ENCODE measurements at regions not wholly inside any gene's neighbourhood (a gene's known extent, or its start where the extent isn't known, plus 50 kb on each side); places are given as distances from the start of the nearest gene placed in this dataset.

GRCh38 chr5:96023518-96023917 is 61.9 kb upstream of the ELL2 start:
- no peak for TF ChIP-seq SUZ12 (IDR thresholded peaks at IDR 0.05; ENCODE audit: extremely low read depth, insufficient read depth, insufficient read length)
- no peak for TF ChIP-seq YY1 (IDR thresholded peaks at IDR 0.05; ENCODE audit: insufficient read depth, insufficient read length)
- no peak for TF ChIP-seq ZNF274 (IDR thresholded peaks at IDR 0.05; ENCODE audit: low read depth, low read length)
- DNase-seq (ENCODE audit: low read depth, low spot score): no peak
- Histone ChIP-seq H3K4me3 (ENCODE audit: insufficient read length, low read depth) (no peak overlapping the region), H3K9ac (ENCODE audit: insufficient read length, low read depth) (no peak overlapping the region), H3K9me3 (ENCODE audit: insufficient read depth, low read length) (no peaks in the 10 kb centered on the region), H3K4me1 (ENCODE audit: insufficient read depth, insufficient read length) (no peaks in the 10 kb centered on the region), H3K27me3 (ENCODE audit: insufficient read depth, insufficient read length) (no peaks in the 10 kb centered on the region), H3K36me3 (ENCODE audit: insufficient read depth, insufficient read length, low read length) (no peaks in the 10 kb centered on the region)

GRCh38 chr5:96022971-96023370 is 61.3 kb upstream of the ELL2 start:
- no peak overlapping the region for H3K4me3 ChIP-seq (ENCODE audit: insufficient read length, low read depth)

GRCh38 chr5:96017951-96018350 is 56.3 kb upstream of the ELL2 start:
- TF ChIP-seq SUZ12 (IDR thresholded peaks at IDR 0.05; ENCODE audit: extremely low read depth, insufficient read depth, insufficient read length) (no peak), YY1 (IDR thresholded peaks at IDR 0.05; ENCODE audit: insufficient read depth, insufficient read length) (no peak), ZNF274 (IDR thresholded peaks at IDR 0.05; ENCODE audit: low read depth, low read length) (no peak)
- Histone ChIP-seq H3K27me3 (ENCODE audit: insufficient read depth, insufficient read length) (no peaks in the 10 kb centered on the region), H3K9me3 (ENCODE audit: insufficient read depth, low read length) (no peaks in the 10 kb centered on the region), H3K4me3 (ENCODE audit: insufficient read length, low read depth) (no peak overlapping the region), H3K9ac (ENCODE audit: insufficient read length, low read depth) (no peak overlapping the region), H3K4me1 (ENCODE audit: insufficient read depth, insufficient read length) (no peaks in the 10 kb centered on the region), H3K36me3 (ENCODE audit: insufficient read depth, insufficient read length, low read length) (no peaks in the 10 kb centered on the region)
- DNase-seq (ENCODE audit: low read depth, low spot score): no peak

More at GRCh38 chr5:96022971-96023370, 61.3 kb upstream of the ELL2 start:
- H3K9me3 ChIP-seq (ENCODE audit: insufficient read depth, low read length): no peaks in the 10 kb centered on the region
- H3K9ac ChIP-seq (ENCODE audit: insufficient read length, low read depth): no peak overlapping the region
- no peak for DNase-seq (ENCODE audit: low read depth, low spot score)
- no peaks in the 10 kb centered on the region for H3K4me1 ChIP-seq (ENCODE audit: insufficient read depth, insufficient read length)
- no peaks in the 10 kb centered on the region for H3K36me3 ChIP-seq (ENCODE audit: insufficient read depth, insufficient read length, low read length)
- H3K27me3 ChIP-seq (ENCODE audit: insufficient read depth, insufficient read length): no peaks in the 10 kb centered on the region
- no peak for TF ChIP-seq ZNF274 (IDR thresholded peaks at IDR 0.05; ENCODE audit: low read depth, low read length)
- no peak for TF ChIP-seq YY1 (IDR thresholded peaks at IDR 0.05; ENCODE audit: insufficient read depth, insufficient read length)
- TF ChIP-seq SUZ12 (IDR thresholded peaks at IDR 0.05; ENCODE audit: extremely low read depth, insufficient read depth, insufficient read length): no peak

GRCh38 chr5:96016216-96016615 is 54.6 kb upstream of the ELL2 start:
- Histone ChIP-seq H3K36me3 (ENCODE audit: insufficient read depth, insufficient read length, low read length) (no peaks in the 10 kb centered on the region), H3K4me3 (ENCODE audit: insufficient read length, low read depth) (no peak overlapping the region), H3K4me1 (ENCODE audit: insufficient read depth, insufficient read length) (no peaks in the 10 kb centered on the region), H3K9me3 (ENCODE audit: insufficient read depth, low read length) (no peaks in the 10 kb centered on the region), H3K27me3 (ENCODE audit: insufficient read depth, insufficient read length) (no peaks in the 10 kb centered on the region), H3K9ac (ENCODE audit: insufficient read length, low read depth) (no peak overlapping the region)
- DNase-seq (ENCODE audit: low read depth, low spot score): no peak
- TF ChIP-seq ZNF274 (IDR thresholded peaks at IDR 0.05; ENCODE audit: low read depth, low read length) (no peak), YY1 (IDR thresholded peaks at IDR 0.05; ENCODE audit: insufficient read depth, insufficient read length) (no peak), SUZ12 (IDR thresholded peaks at IDR 0.05; ENCODE audit: extremely low read depth, insufficient read depth, insufficient read length) (no peak)

- no peak overlapping the region for H3K9ac ChIP-seq (ENCODE audit: insufficient read length, low read depth)
- H3K27me3 ChIP-seq (ENCODE audit: insufficient read depth, insufficient read length): no peaks in the 10 kb centered on the region
- no peak for DNase-seq (ENCODE audit: low read depth, low spot score)
- no peak overlapping the region for H3K4me3 ChIP-seq (ENCODE audit: insufficient read length, low read depth)
- TF ChIP-seq YY1 (IDR thresholded peaks at IDR 0.05; ENCODE audit: insufficient read depth, insufficient read length) (no peak), ZNF274 (IDR thresholded peaks at IDR 0.05; ENCODE audit: low read depth, low read length) (no peak), SUZ12 (IDR thresholded peaks at IDR 0.05; ENCODE audit: extremely low read depth, insufficient read depth, insufficient read length) (no peak)
- no peaks in the 10 kb centered on the region for H3K9me3 ChIP-seq (ENCODE audit: insufficient read depth, low read length)
- no peaks in the 10 kb centered on the region for H3K4me1 ChIP-seq (ENCODE audit: insufficient read depth, insufficient read length)
- H3K36me3 ChIP-seq (ENCODE audit: insufficient read depth, insufficient read length, low read length): no peaks in the 10 kb centered on the region
Measured at GRCh38 chr5:96015709-96016108, 54.1 kb upstream of the ELL2 start.

- TF ChIP-seq ZNF274 (IDR thresholded peaks at IDR 0.05; ENCODE audit: low read depth, low read length): no peak
- TF ChIP-seq SUZ12 (IDR thresholded peaks at IDR 0.05; ENCODE audit: extremely low read depth, insufficient read depth, insufficient read length): no peak
- TF ChIP-seq YY1 (IDR thresholded peaks at IDR 0.05; ENCODE audit: insufficient read depth, insufficient read length): no peak
- Histone ChIP-seq H3K9ac (ENCODE audit: insufficient read length, low read depth) (no peak overlapping the region), H3K4me3 (ENCODE audit: insufficient read length, low read depth) (no peak overlapping the region), H3K9me3 (ENCODE audit: insufficient read depth, low read length) (no peaks in the 10 kb centered on the region), H3K36me3 (ENCODE audit: insufficient read depth, insufficient read length, low read length) (no peaks in the 10 kb centered on the region), H3K27me3 (ENCODE audit: insufficient read depth, insufficient read length) (no peaks in the 10 kb centered on the region), H3K4me1 (ENCODE audit: insufficient read depth, insufficient read length) (no peaks in the 10 kb centered on the region)
- no peak for DNase-seq (ENCODE audit: low read depth, low spot score)
Measured at GRCh38 chr5:96014395-96014794, 52.7 kb upstream of the ELL2 start.

GRCh38 chr5:96013254-96013653 is 51.6 kb upstream of the ELL2 start:
- H3K9ac ChIP-seq (ENCODE audit: insufficient read length, low read depth): no peak overlapping the region
- H3K27me3 ChIP-seq (ENCODE audit: insufficient read depth, insufficient read length): no peaks in the 10 kb centered on the region
- no peak for TF ChIP-seq ZNF274 (IDR thresholded peaks at IDR 0.05; ENCODE audit: low read depth, low read length)
- TF ChIP-seq YY1 (IDR thresholded peaks at IDR 0.05; ENCODE audit: insufficient read depth, insufficient read length): no peak
- no peak for TF ChIP-seq SUZ12 (IDR thresholded peaks at IDR 0.05; ENCODE audit: extremely low read depth, insufficient read depth, insufficient read length)
- H3K4me3 ChIP-seq (ENCODE audit: insufficient read length, low read depth): no peak overlapping the region
- DNase-seq (ENCODE audit: low read depth, low spot score): no peak
- no peaks in the 10 kb centered on the region for H3K36me3 ChIP-seq (ENCODE audit: insufficient read depth, insufficient read length, low read length)
- no peaks in the 10 kb centered on the region for H3K4me1 ChIP-seq (ENCODE audit: insufficient read depth, insufficient read length)
- no peaks in the 10 kb centered on the region for H3K9me3 ChIP-seq (ENCODE audit: insufficient read depth, low read length)
